IPS DF 19.7 (cell line): ENCODE measurements at regions not wholly inside any gene's neighbourhood (a gene's known extent, or its start where the extent isn't known, plus 50 kb on each side); places are given as distances from the start of the nearest gene placed in this dataset.

Source experiments
- DNase-seq: peaks from one replicate; pipeline ENCODE4 v3.0.0-alpha.2; 2013; ENCODE audit warnings: low read depth, low spot score

GRCh38 chr5:167665841-167666375 lies 625.5 kb upstream of the WWC1 start:
- DNase-seq: no peak

- no peak for DNase-seq
Observed at GRCh38 chr5:167671176-167671575, 620.3 kb upstream of the WWC1 start.

- DNase-seq: no peak
Observed at GRCh38 chr5:167673942-167674341, 617.5 kb upstream of the WWC1 start.

GRCh38 chr5:167678481-167678880 lies 613.0 kb upstream of the WWC1 start:
- DNase-seq: no peak

- no peak for DNase-seq
Observed at GRCh38 chr5:167684251-167684650, 607.2 kb upstream of the WWC1 start.

GRCh38 chr5:167688341-167689130 lies 602.9 kb upstream of the WWC1 start:
- no peak for DNase-seq

GRCh38 chr5:167694325-167695147 lies 596.9 kb upstream of the WWC1 start:
- DNase-seq: no peak

- DNase-seq: no peak
Observed at GRCh38 chr5:167696558-167697314, 594.7 kb upstream of the WWC1 start.

GRCh38 chr5:167699432-167699831 lies 592.0 kb upstream of the WWC1 start:
- DNase-seq: peak; percentile 93

- no peak for DNase-seq
Observed at GRCh38 chr5:167701051-167701450, 590.4 kb upstream of the WWC1 start.

GRCh38 chr5:167702014-167702413 lies 589.4 kb upstream of the WWC1 start:
- no peak for DNase-seq

GRCh38 chr5:167708449-167708848 lies 583.0 kb upstream of the WWC1 start:
- DNase-seq: no peak

- DNase-seq: no peak
Observed at GRCh38 chr5:167709625-167710024, 581.8 kb upstream of the WWC1 start.

- DNase-seq: no peak
Observed at GRCh38 chr5:167710444-167711073, 580.9 kb upstream of the WWC1 start.

GRCh38 chr5:167712986-167713585 lies 578.4 kb upstream of the WWC1 start:
- DNase-seq: no peak

- DNase-seq: no peak
Observed at GRCh38 chr5:167713896-167714295, 577.5 kb upstream of the WWC1 start.

GRCh38 chr5:167716126-167716775 lies 575.2 kb upstream of the WWC1 start:
- DNase-seq: no peak

- no peak for DNase-seq
Observed at GRCh38 chr5:167720259-167720658, 571.2 kb upstream of the WWC1 start.

GRCh38 chr5:167720676-167721260 lies 570.7 kb upstream of the WWC1 start:
- no peak for DNase-seq

GRCh38 chr5:167721926-167722440 lies 569.5 kb upstream of the WWC1 start:
- no peak for DNase-seq
